NCI-H446 treated with DMSO at 0.1 percent for 48 hours (cell line): ENCODE measurements at regions not wholly inside any gene's neighbourhood (a gene's known extent, or its start where the extent isn't known, plus 50 kb on each side); places are given as distances from the start of the nearest gene placed in this dataset.
A peak's percentile ranks its signal among the peaks of the same experiment; 100 is the strongest.
"Not testable (repeated sequence)": the region's sequence is repeated elsewhere in the genome, so short reads cannot be mapped to it uniquely, and the experiment has no call there.

ENCODE experiments used
- DNase-seq: peaks from one replicate; lab custom pipeline; 2025; lab: John Stamatoyannopoulos, UW

DNA sequence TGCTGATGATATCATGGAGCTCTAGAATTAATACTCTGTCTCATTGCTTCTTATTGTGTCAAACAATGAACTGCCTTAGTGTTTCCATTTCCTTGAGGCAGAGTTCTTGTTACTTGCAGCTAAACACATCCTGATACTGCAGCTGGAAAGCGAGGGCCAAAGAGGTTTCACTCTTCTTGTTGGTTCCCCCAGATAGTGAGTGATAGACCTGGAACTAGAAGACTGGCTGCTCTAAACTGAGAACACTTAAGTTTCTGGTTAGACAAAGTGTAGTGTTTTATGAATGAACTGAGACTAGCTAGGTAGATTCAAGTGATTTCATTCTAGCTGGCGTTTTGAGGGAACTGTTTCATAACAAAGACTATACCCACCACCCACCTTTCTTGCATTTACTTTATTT lies 321.7 kb downstream of the TXNL1 start:
- DNase-seq = no peak

GRCh38 chr18:56315363-56315762 lies 323.0 kb downstream of the TXNL1 start:
- no peak for DNase-seq

DNA sequence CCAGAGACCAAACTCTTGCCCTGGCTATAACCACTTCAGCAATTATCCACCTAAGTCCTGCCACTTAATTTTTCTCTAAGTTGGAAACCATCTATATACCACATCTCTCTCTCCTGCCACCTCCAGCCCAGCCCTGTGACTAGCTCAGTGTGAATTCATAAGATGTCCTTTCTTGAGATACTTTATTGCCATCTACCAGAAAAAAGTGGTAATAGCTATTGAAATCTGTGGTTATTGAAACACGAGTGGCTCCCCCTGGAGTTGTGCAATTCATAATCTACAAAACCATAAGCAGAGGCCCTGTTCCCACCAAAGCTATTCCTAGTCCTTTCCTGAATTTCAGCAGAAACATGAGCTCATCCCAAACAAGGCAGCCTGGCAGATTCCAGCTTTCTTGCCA lies 324.0 kb downstream of the TXNL1 start:
- DNase-seq = peak; percentile 16

GRCh38 chr18:56312551-56313335 lies 325.6 kb downstream of the TXNL1 start:
- no peak for DNase-seq

- DNase-seq = no peak
Observed at GRCh38 chr18:56309104-56309503, 329.3 kb downstream of the TXNL1 start.

DNA sequence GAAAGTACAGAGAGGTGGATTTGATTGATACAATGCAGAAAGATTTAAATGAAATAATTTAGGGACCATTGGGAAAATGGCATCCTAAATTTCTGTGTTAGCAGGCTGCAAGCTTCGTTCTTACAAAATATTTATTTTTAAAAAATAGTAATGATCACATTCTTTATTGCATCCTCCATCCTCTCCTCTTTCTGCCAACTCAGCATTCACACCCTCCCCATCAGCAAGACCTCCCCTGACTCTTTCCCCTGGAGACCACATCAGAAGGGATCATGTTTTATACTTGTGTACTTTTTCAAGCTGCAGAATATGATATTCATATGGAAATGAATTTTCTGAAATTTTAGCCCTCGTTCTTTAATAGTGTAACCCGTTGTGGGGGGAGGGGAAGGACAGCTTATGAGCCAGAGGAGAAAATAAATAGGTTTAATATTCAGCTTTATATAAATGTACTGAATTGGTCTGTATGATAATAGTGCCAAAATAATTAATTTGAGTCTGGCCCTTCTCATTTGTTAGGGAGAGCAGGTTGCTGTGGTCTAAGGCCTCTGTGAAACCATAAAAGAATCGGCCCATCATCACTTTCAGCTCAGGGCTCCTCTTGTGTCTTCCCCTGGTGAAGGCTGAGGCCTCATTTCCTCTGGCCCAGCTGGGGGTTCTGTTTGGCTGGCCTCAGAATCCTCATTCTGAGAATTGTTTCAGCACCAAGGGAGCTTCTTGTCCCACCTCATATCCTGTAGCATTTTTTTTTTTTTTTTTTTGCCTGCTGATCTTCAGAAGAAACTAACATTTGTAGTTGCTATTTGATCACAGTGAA lies 330.8 kb downstream of the TXNL1 start:
- no peak for DNase-seq

- DNase-seq = no peak
Observed at GRCh38 chr18:56306797-56307196, 331.6 kb downstream of the TXNL1 start.

- DNase-seq = no peak
Observed at GRCh38 chr18:56305583-56305982, 332.8 kb downstream of the TXNL1 start.

GRCh38 chr18:56302156-56302555 lies 336.2 kb downstream of the TXNL1 start:
- DNase-seq = no peak

DNA sequence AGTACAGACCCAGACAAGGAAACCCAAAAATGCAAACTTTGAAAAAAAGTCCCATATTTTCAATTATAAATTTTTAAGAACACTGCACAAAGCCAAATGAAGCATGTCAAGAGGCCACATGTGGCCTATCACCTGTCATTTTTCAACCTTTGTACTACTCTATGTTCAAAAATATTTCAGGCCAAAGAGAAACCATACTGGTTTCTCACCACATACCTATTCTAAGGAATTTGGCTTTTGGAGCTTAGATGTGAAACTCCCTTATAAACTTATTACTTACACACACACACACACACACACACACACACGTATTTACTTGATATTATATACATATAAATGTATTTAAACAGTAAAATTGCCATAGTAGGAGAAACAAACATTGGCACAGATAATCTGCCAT lies 338.7 kb downstream of the TXNL1 start:
- no peak for DNase-seq

GRCh38 chr18:56298935-56299334 lies 339.5 kb downstream of the TXNL1 start:
- DNase-seq = no peak

- DNase-seq = no peak
Observed at GRCh38 chr18:56296381-56296780, 342.0 kb downstream of the TXNL1 start.

- DNase-seq = no peak
Observed at GRCh38 chr18:56294484-56295183, 343.8 kb downstream of the TXNL1 start.

DNA sequence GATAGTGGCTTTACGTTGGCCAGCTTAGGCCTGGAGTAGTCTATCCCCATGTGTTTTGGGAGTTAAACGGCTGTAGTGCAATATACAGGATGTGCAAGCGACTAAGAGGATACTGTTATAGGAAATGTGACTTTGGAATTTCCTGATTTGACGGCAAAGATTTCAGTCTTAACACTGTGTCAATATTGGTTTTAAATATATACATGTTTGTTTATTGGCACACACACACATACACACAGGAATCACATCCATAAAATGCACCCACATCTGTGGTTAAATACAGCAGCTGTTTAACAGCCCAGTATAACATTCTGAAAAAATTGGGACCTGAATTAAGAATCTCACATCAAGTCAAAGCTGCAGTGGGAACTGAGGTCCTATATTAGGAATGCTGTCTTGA lies 347.1 kb downstream of the TXNL1 start:
- peak; percentile 14 for DNase-seq

- DNase-seq = no peak
Observed at GRCh38 chr18:56289381-56289780, 349.0 kb downstream of the TXNL1 start.

DNA sequence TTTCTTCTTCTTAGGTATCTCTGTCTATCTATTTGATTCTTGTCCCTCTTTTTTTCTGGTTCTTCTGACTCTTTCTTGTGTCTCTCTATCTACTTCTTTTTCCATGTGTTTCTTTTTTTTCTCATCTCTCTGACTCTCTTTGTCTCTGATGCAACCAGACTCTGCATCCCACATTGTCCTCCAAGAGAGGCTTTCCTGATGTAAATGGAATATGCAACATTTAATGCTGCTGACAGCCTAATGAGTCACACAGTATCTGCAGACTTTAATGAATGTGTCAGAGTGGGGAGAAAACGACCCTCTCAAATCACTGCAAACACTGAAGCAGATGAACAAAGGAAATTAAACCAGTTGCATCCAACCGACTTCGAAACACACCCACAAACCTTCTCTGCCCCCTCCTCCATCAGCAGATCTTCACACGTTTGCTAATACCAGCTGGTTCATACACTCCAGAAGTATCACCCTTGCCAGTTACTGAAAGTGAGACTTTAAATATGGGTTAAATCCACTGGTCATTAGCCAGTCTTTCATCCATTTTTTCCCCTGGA lies 351.5 kb downstream of the TXNL1 start:
- no peak for DNase-seq

GRCh38 chr18:56285387-56286065 lies 352.9 kb downstream of the TXNL1 start:
- DNase-seq = no peak

DNA sequence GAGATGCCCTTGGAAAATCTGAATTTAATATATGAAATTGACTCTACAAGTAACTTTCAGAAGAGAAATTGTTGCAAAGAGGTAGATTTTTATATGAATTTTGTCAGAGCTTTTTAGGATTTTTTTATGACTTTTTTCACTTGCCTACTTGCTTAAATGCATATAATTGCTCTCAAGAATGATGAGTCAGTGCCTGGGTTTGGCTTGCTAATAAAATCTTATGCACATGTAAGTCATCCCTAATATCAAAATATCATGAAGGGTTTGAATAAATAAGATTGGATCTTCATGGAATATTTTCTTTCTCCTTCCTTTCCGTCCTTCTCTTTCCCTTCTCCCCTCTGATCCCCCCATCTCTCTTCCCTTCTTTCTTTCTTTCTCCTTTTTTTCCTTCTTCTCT lies 354.1 kb downstream of the TXNL1 start:
- DNase-seq = no peak

GRCh38 chr18:56283316-56283715 lies 355.1 kb downstream of the TXNL1 start:
- DNase-seq = no peak

DNA sequence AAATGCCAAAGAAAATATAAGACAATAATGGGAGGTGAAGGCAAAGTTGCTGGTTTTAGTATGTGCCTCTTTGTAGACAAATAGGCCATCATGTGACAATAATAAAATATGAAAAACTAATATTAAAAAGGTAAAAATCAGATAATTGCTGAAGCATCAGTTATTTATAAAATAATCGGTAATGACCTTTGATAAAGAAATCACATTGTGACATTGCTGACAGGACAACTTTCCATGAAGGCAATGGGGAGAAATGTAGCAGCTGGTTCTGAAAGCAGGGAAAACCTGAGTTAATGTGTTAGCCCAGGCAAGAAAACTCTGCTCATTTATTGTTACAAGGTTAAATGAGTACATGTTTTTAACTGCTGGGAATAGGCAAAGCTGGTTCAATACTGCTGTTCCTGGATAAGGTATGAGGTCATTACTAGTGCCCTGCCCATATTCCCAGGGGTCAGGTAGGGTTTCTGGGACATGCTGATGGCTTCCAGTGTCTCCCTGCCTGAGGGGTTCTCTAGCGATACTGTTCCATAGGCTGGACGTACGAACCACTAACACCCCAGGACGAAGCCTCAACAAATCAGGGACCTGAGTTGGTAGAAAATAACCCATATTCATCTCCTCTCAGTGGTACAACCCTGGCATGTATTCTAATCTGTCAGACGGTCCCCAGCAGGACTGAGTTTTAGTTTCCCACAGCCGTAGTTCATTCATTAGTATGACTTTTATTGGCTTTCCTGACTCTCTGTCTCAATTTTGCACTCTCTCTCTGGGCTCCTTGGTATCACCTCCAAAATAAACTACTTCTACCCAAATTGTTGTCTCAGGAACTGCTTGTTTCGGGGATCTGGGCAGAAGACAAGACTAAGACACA lies 355.9 kb downstream of the TXNL1 start:
- no peak for DNase-seq

DNA sequence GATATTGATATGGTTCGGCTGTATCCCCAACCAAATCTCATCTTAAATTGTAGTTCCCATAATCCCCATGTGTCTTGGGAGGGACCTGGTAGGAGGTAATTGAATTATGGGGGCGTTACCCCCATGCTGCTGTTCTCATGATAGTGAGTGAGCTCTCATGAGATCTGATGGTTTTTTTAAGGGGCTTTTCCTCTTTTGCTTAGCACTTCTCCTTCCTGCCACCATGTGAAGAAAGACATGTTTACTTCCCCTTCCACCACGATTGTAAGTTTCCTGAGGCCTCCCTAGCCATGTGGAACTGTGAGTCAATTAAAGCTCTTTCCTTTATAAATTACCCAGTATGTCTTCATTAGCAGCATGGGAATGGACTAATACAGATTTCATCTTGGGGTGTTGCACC lies 358.6 kb downstream of the TXNL1 start:
- not testable (repeated sequence) for DNase-seq
